ENCODE measurements at regions not wholly inside any gene's neighbourhood (a gene's known extent, or its start where the extent isn't known, plus 50 kb on each side); places are given as distances from the start of the nearest gene placed in this dataset.

DNA sequence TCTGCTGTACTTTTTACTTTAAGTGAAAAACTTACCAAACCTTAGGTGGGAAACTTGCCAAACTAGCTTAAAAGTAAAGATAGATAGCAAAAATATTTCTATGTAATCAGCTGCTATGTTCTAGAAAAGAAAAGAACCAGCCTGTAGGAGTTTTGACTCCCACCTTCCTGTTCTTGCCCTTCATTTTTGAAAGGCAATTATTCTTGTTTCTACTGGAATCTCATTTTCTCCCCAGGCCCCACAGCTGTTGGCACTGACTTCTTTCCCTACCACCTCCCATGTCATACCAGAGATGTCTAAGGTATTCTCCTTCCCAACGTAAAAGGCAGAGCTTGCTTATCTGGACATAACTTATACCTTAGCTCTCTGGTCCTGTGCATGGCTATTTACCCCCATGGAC is 389.7 kb downstream of the ARHGEF28 start:
- H3K4me1 ChIP-seq (ENCODE audit: control insufficient read depth in 1 of 2, low read depth in 2 of 2) = no peaks in the 10 kb centered on the region
- no peak overlapping the region for H3K4me3 ChIP-seq
- H3K36me3 ChIP-seq = no peaks in the 10 kb centered on the region
- no peak for ATAC-seq (ENCODE audit: insufficient number of reproducible peaks, low FRiP score, low read depth)
- TF ChIP-seq, protein P1, sequence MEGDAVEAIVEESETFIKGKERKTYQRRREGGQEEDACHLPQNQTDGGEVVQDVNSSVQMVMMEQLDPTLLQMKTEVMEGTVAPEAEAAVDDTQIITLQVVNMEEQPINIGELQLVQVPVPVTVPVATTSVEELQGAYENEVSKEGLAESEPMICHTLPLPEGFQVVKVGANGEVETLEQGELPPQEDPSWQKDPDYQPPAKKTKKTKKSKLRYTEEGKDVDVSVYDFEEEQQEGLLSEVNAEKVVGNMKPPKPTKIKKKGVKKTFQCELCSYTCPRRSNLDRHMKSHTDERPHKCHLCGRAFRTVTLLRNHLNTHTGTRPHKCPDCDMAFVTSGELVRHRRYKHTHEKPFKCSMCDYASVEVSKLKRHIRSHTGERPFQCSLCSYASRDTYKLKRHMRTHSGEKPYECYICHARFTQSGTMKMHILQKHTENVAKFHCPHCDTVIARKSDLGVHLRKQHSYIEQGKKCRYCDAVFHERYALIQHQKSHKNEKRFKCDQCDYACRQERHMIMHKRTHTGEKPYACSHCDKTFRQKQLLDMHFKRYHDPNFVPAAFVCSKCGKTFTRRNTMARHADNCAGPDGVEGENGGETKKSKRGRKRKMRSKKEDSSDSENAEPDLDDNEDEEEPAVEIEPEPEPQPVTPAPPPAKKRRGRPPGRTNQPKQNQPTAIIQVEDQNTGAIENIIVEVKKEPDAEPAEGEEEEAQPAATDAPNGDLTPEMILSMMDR (IDR thresholded peaks at IDR 0.05) = no peak
- H3K27me3 ChIP-seq (replicated peaks; ENCODE audit: insufficient read depth) = no peaks in the 10 kb centered on the region
- no peaks in the 10 kb centered on the region for H3K9me3 ChIP-seq
- no peak for DNase-seq (ENCODE audit: low spot score)
- H3K27ac ChIP-seq = no peak overlapping the region

DNA sequence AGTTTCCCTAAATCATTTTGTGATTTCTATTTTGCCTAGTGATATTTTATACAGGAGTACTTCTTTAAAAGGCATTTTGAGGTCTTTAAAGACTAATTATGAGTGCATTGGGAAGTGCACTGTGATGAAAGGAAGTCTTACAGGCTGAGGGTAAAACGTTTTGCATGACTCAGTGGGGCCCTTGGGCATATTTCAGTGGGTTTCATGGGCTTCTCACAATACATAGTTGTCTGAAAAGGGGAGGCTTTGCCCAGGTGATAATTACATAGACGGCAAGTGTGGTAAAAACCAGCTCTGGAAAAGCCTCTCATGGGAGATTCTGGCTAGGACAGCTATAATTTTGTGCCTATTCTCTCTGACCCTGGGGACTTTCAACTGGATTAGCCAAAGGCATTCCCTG is 387.2 kb downstream of the ARHGEF28 start:
- Histone ChIP-seq H3K36me3 (no peaks in the 10 kb centered on the region), H3K27me3 (replicated peaks; ENCODE audit: insufficient read depth) (no peaks in the 10 kb centered on the region), H3K4me3 (no peak overlapping the region), H3K27ac (no peak overlapping the region), H3K9me3 (no peaks in the 10 kb centered on the region), H3K4me1 (ENCODE audit: control insufficient read depth in 1 of 2, low read depth in 2 of 2) (no peaks in the 10 kb centered on the region)
- DNase-seq (ENCODE audit: low spot score) (no peak), ATAC-seq (ENCODE audit: insufficient number of reproducible peaks, low FRiP score, low read depth) (no peak)
- TF ChIP-seq, protein P1 (IDR thresholded peaks at IDR 0.05) = no peak

DNA sequence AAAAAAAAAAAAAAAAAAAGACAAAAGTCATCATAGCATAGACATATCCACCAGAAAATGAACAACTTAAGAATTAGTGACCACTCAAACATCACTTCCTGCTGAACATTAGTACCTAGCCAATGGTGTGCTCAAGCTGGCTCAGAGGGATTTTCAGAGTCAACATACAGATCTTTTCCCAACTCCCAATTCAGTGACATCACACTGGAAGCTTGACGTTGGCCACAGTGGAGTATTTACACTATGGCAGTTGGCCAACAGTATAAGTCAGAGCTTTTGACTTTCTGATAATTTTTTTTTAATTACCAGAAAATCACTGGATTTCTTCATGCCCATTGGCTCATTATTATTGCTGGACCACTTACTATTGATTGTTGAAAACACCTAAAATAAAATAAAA is 383.5 kb downstream of the ARHGEF28 start:
- no peak overlapping the region for H3K4me3 ChIP-seq
- no peaks in the 10 kb centered on the region for H3K27me3 ChIP-seq (replicated peaks; ENCODE audit: insufficient read depth)
- TF ChIP-seq, protein P1 (IDR thresholded peaks at IDR 0.05) = no peak
- DNase-seq (ENCODE audit: low spot score) = no peak
- H3K4me1 ChIP-seq (ENCODE audit: control insufficient read depth in 1 of 2, low read depth in 2 of 2) = no peaks in the 10 kb centered on the region
- H3K9me3 ChIP-seq = no peaks in the 10 kb centered on the region
- H3K36me3 ChIP-seq = no peaks in the 10 kb centered on the region
- no peak for ATAC-seq (ENCODE audit: insufficient number of reproducible peaks, low FRiP score, low read depth)
- no peak overlapping the region for H3K27ac ChIP-seq

DNA sequence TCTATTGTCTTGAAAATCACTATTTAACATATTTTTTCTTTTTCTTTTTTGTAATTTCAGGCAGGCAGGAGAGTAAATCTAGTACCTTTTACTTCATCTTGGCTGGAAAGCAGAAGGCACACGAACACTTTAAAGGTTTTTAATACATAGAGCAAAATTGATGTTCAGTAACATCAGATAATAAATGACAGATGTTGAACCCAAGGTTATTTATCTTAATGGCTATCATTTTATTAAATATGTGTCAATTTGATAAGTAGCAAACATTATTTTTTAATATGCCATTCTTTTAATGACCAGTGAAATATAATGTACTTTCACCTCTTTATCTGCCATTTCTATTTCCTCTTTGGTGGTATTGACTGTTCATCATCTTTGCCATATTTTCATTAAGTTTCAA is 381.2 kb downstream of the ARHGEF28 start:
- ATAC-seq (ENCODE audit: insufficient number of reproducible peaks, low FRiP score, low read depth) (no peak), DNase-seq (ENCODE audit: low spot score) (no peak)
- TF ChIP-seq, protein P1 (IDR thresholded peaks at IDR 0.05) = no peak
- no peaks in the 10 kb centered on the region for H3K36me3 ChIP-seq
- no peaks in the 10 kb centered on the region for H3K4me1 ChIP-seq (ENCODE audit: control insufficient read depth in 1 of 2, low read depth in 2 of 2)
- no peak overlapping the region for H3K4me3 ChIP-seq
- no peaks in the 10 kb centered on the region for H3K27me3 ChIP-seq (replicated peaks; ENCODE audit: insufficient read depth)
- no peak overlapping the region for H3K27ac ChIP-seq
- no peaks in the 10 kb centered on the region for H3K9me3 ChIP-seq

DNA sequence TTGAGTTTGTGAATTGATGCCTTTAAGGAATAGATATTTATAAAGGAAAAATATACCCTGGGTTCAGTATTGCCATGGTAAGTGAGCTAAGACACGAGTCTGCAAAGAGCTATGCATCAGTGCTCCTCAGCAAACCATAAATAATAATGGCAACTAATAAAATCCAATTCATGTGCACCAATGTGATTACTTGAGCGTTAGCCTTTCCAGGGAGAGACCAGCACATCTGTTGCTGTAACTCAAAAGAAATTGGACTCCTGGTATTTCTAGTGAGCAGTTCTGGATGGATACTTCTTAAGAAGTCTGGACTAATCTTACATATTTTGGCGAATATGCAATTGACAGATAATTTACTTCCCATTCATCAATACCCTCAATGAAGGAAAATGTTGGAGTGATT is 373.3 kb downstream of the ARHGEF28 start:
- TF ChIP-seq, protein P1 (IDR thresholded peaks at IDR 0.05) = no peak
- Histone ChIP-seq H3K9me3 (no peaks in the 10 kb centered on the region), H3K27ac (no peak overlapping the region), H3K27me3 (replicated peaks; ENCODE audit: insufficient read depth) (no peaks in the 10 kb centered on the region), H3K36me3 (no peaks in the 10 kb centered on the region), H3K4me3 (no peak overlapping the region), H3K4me1 (ENCODE audit: control insufficient read depth in 1 of 2, low read depth in 2 of 2) (no peaks in the 10 kb centered on the region)
- ATAC-seq (ENCODE audit: insufficient number of reproducible peaks, low FRiP score, low read depth) = no peak
- no peak for DNase-seq (ENCODE audit: low spot score)

All from thoracic aorta (tissue), 2 donors.